ENCODE measurements at regions not wholly inside any gene's neighbourhood (a gene's known extent, or its start where the extent isn't known, plus 50 kb on each side); places are given as distances from the start of the nearest gene placed in this dataset.
"Not testable (repeated sequence)": the region's sequence is repeated elsewhere in the genome, so short reads cannot be mapped to it uniquely, and the experiment has no call there.

- TF ChIP-seq EZH2 (IDR thresholded peaks at IDR 0.05; ENCODE audit: insufficient read depth, low read length) (no peak), CTCF (IDR thresholded peaks at IDR 0.05; ENCODE audit: insufficient read depth, low read depth, low read length) (no peak)
- no peak for FAIRE-seq
- no peaks in the 10 kb centered on the region for H3K9me3 ChIP-seq (ENCODE audit: insufficient read depth, low read depth, low read length)
Measured at GRCh38 chr5:42940853-42941252, 99.3 kb downstream of the ANXA2R start.

GRCh38 chr5:42932011-42932410, 108.1 kb downstream of the ANXA2R start:
- DNase-seq (ENCODE audit: low read depth); H3K4me1 Mint-ChIP-seq (ENCODE audit: low read depth, unreplicated experiment): not testable (repeated sequence)
- H3K9me3 Mint-ChIP-seq (ENCODE audit: unreplicated experiment) = peaks cover 21% of the 10 kb centered on the region

More at GRCh38 chr5:42940853-42941252, 99.3 kb downstream of the ANXA2R start:
- Mint-ChIP-seq H3K4me1 (ENCODE audit: low read depth, unreplicated experiment) (peaks cover 8% of the 10 kb centered on the region), H3K36me3 (ENCODE audit: low read depth, unreplicated experiment) (no peaks in the 10 kb centered on the region), H3K4me3 (ENCODE audit: unreplicated experiment) (no peak overlapping the region), H3K27me3 (ENCODE audit: low read depth, unreplicated experiment) (peaks cover 3% of the 10 kb centered on the region), H3K27ac (ENCODE audit: unreplicated experiment) (no peak overlapping the region), H3K9me3 (ENCODE audit: unreplicated experiment) (peaks cover 2% of the 10 kb centered on the region)
- no peaks in the 10 kb centered on the region for H3K36me3 ChIP-seq (ENCODE audit: insufficient read depth, low read length)
- no peaks in the 10 kb centered on the region for H3K27me3 ChIP-seq (ENCODE audit: insufficient read depth, low read length)
- no peak overlapping the region for H3K27ac ChIP-seq (ENCODE audit: low read depth, low read length)
- no peak for DNase-seq (ENCODE audit: low read depth)
- no peak overlapping the region for H3K4me3 ChIP-seq (ENCODE audit: insufficient read depth, low read depth, low read length)
- no peak overlapping the region for H3K9ac ChIP-seq (ENCODE audit: low read length)
- H4K20me1 ChIP-seq (ENCODE audit: insufficient read depth, low read length) = no peaks in the 10 kb centered on the region
- H3K79me2 ChIP-seq (ENCODE audit: insufficient read depth, low read length) = no peaks in the 10 kb centered on the region
- H3K4me1 ChIP-seq (ENCODE audit: insufficient read depth, low read length) = peaks cover 19% of the 10 kb centered on the region
- no peak overlapping the region for H3K4me2 ChIP-seq (ENCODE audit: low read length)
- no peak overlapping the region for H2AFZ ChIP-seq (ENCODE audit: low read depth, low read length)

GRCh38 chr5:42931451-42931850, 108.7 kb downstream of the ANXA2R start:
- not testable (repeated sequence) for H3K9ac ChIP-seq (ENCODE audit: low read length); H3K79me2 ChIP-seq (ENCODE audit: insufficient read depth, low read length); H3K4me1 Mint-ChIP-seq (ENCODE audit: low read depth, unreplicated experiment); H3K4me3 ChIP-seq (ENCODE audit: insufficient read depth, low read depth, low read length); FAIRE-seq; H2AFZ ChIP-seq (ENCODE audit: low read depth, low read length); H3K9me3 ChIP-seq (ENCODE audit: insufficient read depth, low read depth, low read length); H3K4me3 Mint-ChIP-seq (ENCODE audit: unreplicated experiment); H3K27ac ChIP-seq (ENCODE audit: low read depth, low read length); H3K4me1 ChIP-seq (ENCODE audit: insufficient read depth, low read length); H3K27ac Mint-ChIP-seq (ENCODE audit: unreplicated experiment); DNase-seq (ENCODE audit: low read depth); H3K4me2 ChIP-seq (ENCODE audit: low read length); H3K36me3 Mint-ChIP-seq (ENCODE audit: low read depth, unreplicated experiment); H4K20me1 ChIP-seq (ENCODE audit: insufficient read depth, low read length); H3K27me3 ChIP-seq (ENCODE audit: insufficient read depth, low read length); H3K36me3 ChIP-seq (ENCODE audit: insufficient read depth, low read length)
- Mint-ChIP-seq H3K27me3 (ENCODE audit: low read depth, unreplicated experiment) (peaks cover 19% of the 10 kb centered on the region), H3K9me3 (ENCODE audit: unreplicated experiment) (peaks cover 21% of the 10 kb centered on the region)

More at GRCh38 chr5:42932011-42932410, 108.1 kb downstream of the ANXA2R start:
- not testable (repeated sequence) for H2AFZ ChIP-seq (ENCODE audit: low read depth, low read length); FAIRE-seq; H3K4me2 ChIP-seq (ENCODE audit: low read length); H3K79me2 ChIP-seq (ENCODE audit: insufficient read depth, low read length); H3K36me3 ChIP-seq (ENCODE audit: insufficient read depth, low read length); H3K4me3 ChIP-seq (ENCODE audit: insufficient read depth, low read depth, low read length); H3K27ac ChIP-seq (ENCODE audit: low read depth, low read length); H3K4me3 Mint-ChIP-seq (ENCODE audit: unreplicated experiment); H3K36me3 Mint-ChIP-seq (ENCODE audit: low read depth, unreplicated experiment); H3K9ac ChIP-seq (ENCODE audit: low read length); H3K27me3 ChIP-seq (ENCODE audit: insufficient read depth, low read length); H3K4me1 ChIP-seq (ENCODE audit: insufficient read depth, low read length); H4K20me1 ChIP-seq (ENCODE audit: insufficient read depth, low read length); H3K9me3 ChIP-seq (ENCODE audit: insufficient read depth, low read depth, low read length); H3K27ac Mint-ChIP-seq (ENCODE audit: unreplicated experiment)
- peaks cover 19% of the 10 kb centered on the region for H3K27me3 Mint-ChIP-seq (ENCODE audit: low read depth, unreplicated experiment)

GRCh38 chr5:42930934-42931333, 109.2 kb downstream of the ANXA2R start:
- H3K4me3 Mint-ChIP-seq (ENCODE audit: unreplicated experiment) = no peak overlapping the region
- H3K9ac ChIP-seq (ENCODE audit: low read length) = no peak overlapping the region

More at GRCh38 chr5:42930934-42931333, 109.2 kb downstream of the ANXA2R start:
- Histone ChIP-seq H2AFZ (ENCODE audit: low read depth, low read length) (no peak overlapping the region), H3K4me1 (ENCODE audit: insufficient read depth, low read length) (no peaks in the 10 kb centered on the region), H3K9me3 (ENCODE audit: insufficient read depth, low read depth, low read length) (peaks cover 5% of the 10 kb centered on the region), H3K79me2 (ENCODE audit: insufficient read depth, low read length) (no peaks in the 10 kb centered on the region), H3K27ac (ENCODE audit: low read depth, low read length) (no peak overlapping the region), H3K4me2 (ENCODE audit: low read length) (no peak overlapping the region), H3K4me3 (ENCODE audit: insufficient read depth, low read depth, low read length) (no peak overlapping the region), H3K27me3 (ENCODE audit: insufficient read depth, low read length) (no peaks in the 10 kb centered on the region), H3K36me3 (ENCODE audit: insufficient read depth, low read length) (no peaks in the 10 kb centered on the region), H4K20me1 (ENCODE audit: insufficient read depth, low read length) (no peaks in the 10 kb centered on the region)
- TF ChIP-seq CTCF (IDR thresholded peaks at IDR 0.05; ENCODE audit: insufficient read depth, low read depth, low read length) (no peak), EZH2 (IDR thresholded peaks at IDR 0.05; ENCODE audit: insufficient read depth, low read length) (no peak)
- H3K27me3 Mint-ChIP-seq (ENCODE audit: low read depth, unreplicated experiment) = peaks cover 16% of the 10 kb centered on the region
- DNase-seq (ENCODE audit: low read depth) = no peak
- no peaks in the 10 kb centered on the region for H3K4me1 Mint-ChIP-seq (ENCODE audit: low read depth, unreplicated experiment)
- no peaks in the 10 kb centered on the region for H3K36me3 Mint-ChIP-seq (ENCODE audit: low read depth, unreplicated experiment)
- H3K9me3 Mint-ChIP-seq (ENCODE audit: unreplicated experiment) = peaks cover 20% of the 10 kb centered on the region
- FAIRE-seq = no peak
- no peak overlapping the region for H3K27ac Mint-ChIP-seq (ENCODE audit: unreplicated experiment)
